Prostate gland (tissue), 2 donors: ENCODE measurements at regions not wholly inside any gene's neighbourhood (a gene's known extent, or its start where the extent isn't known, plus 50 kb on each side); places are given as distances from the start of the nearest gene placed in this dataset.

Experiments used
- CTCF ChIP-seq, 4 experiments: fragments of 200-600 bp in 2 of 4; fragments of 450-650 bp in 2 of 4; sonication (generic) in 2 of 4; IDR thresholded peaks; 1 replicate in 3 of 4; 2 replicates in 1 of 4; pipeline ENCODE4 v1.5.1; 2016 to 2019; ENCODE audit warnings: antibody characterized with exemption in 4 of 4, mild to moderate bottlenecking in 2 of 4, moderate library complexity in 2 of 4
- POLR2A ChIP-seq: fragments of 450-650 bp; IDR thresholded peaks from one replicate; pipeline ENCODE4 v1.6.1; 2016; ENCODE audit warnings: antibody characterized with exemption, mild to moderate bottlenecking
- POLR2AphosphoS5 ChIP-seq: sonication (generic); formaldehyde crosslinking; IDR thresholded peaks from one replicate; pipeline ENCODE4 v1.6.1; 2017; ENCODE audit warnings: antibody characterized with exemption

GRCh38 chr2:58634653-58635370 lies 393.7 kb upstream of the FANCL start:
- TF ChIP-seq CTCF (IDR thresholded peaks at IDR 0.05) (no peak), POLR2A (no peak), POLR2AphosphoS5 (no peak)
